NCI-H187 (cell line): ENCODE measurements at regions not wholly inside any gene's neighbourhood (a gene's known extent, or its start where the extent isn't known, plus 50 kb on each side); places are given as distances from the start of the nearest gene placed in this dataset.

Source experiments
- DNase-seq, 2 experiments: peaks; one replicate each; lab custom pipeline; 2025; lab: John Stamatoyannopoulos, UW

GRCh38 chr1:42096554-42096953, 56.7 kb upstream of the GUCA2B start:
- DNase-seq: no peak

GRCh38 chr1:42089246-42089645, 64.0 kb upstream of the GUCA2B start:
- no peak for DNase-seq

GRCh38 chr1:42086146-42086545, 67.1 kb upstream of the GUCA2B start:
- DNase-seq: no peak

GRCh38 chr1:42085596-42085995, 67.6 kb upstream of the GUCA2B start:
- no peak for DNase-seq

- DNase-seq: no peak
Observed at GRCh38 chr1:42081475-42081874, 71.7 kb upstream of the GUCA2B start.

- DNase-seq: no peak
Observed at GRCh38 chr1:42075179-42075578, 78.0 kb upstream of the GUCA2B start.

GRCh38 chr1:42070996-42071395, 82.2 kb upstream of the GUCA2B start:
- DNase-seq: no peak

GRCh38 chr1:42057800-42058199, 95.4 kb upstream of the GUCA2B start:
- no peak for DNase-seq

- no peak for DNase-seq
Observed at GRCh38 chr1:42056460-42056859, 96.8 kb upstream of the GUCA2B start.

GRCh38 chr1:42055061-42055460, 98.1 kb upstream of the GUCA2B start:
- no peak for DNase-seq

- no peak for DNase-seq
Observed at GRCh38 chr1:42052072-42052699, 101.0 kb upstream of the GUCA2B start.

- DNase-seq: no peak
Observed at GRCh38 chr1:42047508-42047880, 105.7 kb upstream of the GUCA2B start.

GRCh38 chr1:42046761-42047507, 106.3 kb upstream of the GUCA2B start:
- DNase-seq: no peak

- DNase-seq: no peak
Observed at GRCh38 chr1:42044346-42044745, 108.9 kb upstream of the GUCA2B start.

GRCh38 chr1:42043811-42044210, 109.4 kb upstream of the GUCA2B start:
- no peak for DNase-seq

GRCh38 chr1:42043182-42043581, 110.0 kb upstream of the GUCA2B start:
- DNase-seq: no peak

GRCh38 chr1:42041031-42041430, 112.2 kb upstream of the GUCA2B start:
- DNase-seq: no peak

- DNase-seq: no peak
Observed at GRCh38 chr1:42040159-42040558, 113.1 kb upstream of the GUCA2B start.

GRCh38 chr1:42038261-42038660, 114.9 kb upstream of the GUCA2B start:
- no peak for DNase-seq

- DNase-seq: no peak
Observed at GRCh38 chr1:42037586-42037985, 115.6 kb upstream of the GUCA2B start.

GRCh38 chr1:42037161-42037560, 116.0 kb upstream of the GUCA2B start:
- DNase-seq: no peak

GRCh38 chr1:42035830-42036604, 117.2 kb upstream of the GUCA2B start:
- DNase-seq: peak; percentile 74 to 86

- DNase-seq: no peak
Observed at GRCh38 chr1:42035205-42035829, 116.6 kb upstream of the HIVEP3 start.
